H1 (cell line): ENCODE measurements at regions not wholly inside any gene's neighbourhood (a gene's known extent, or its start where the extent isn't known, plus 50 kb on each side); places are given as distances from the start of the nearest gene placed in this dataset.

Experiments
- CTCF ChIA-PET: fragments of 300-600 bp; sonication (Branson Sonifier 250); formaldehyde crosslinking; loops from one replicate; lab custom pipeline; 2021; ENCODE audit not compliant: partially characterized antibody; lab: Charles Lee
- POLR2A ChIA-PET: fragments of 300-600 bp; sonication (Branson Sonifier 250); formaldehyde crosslinking; loops from one replicate; lab custom pipeline; 2021; ENCODE audit warnings: inconsistent platforms; ENCODE audit not compliant: partially characterized antibody; lab: Charles Lee
- DNase-seq, 2 experiments: peaks; one replicate each; pipeline versions ENCODE4 v3.0.0 to v3.0.0-alpha.2; 2010 to 2022; ENCODE audit warnings: low spot score in 2 of 2, low read depth in 1 of 2, mixed read lengths in 1 of 2
- FAIRE-seq: peaks from 2 replicates; lab custom pipeline; 2011; peaks lifted over from hg19 to GRCh38; lab: Jason Lieb, UNC
- H2AFZ ChIP-seq: 2 replicates; pipeline ENCODE4 v1.8.1; 2012; ENCODE audit warnings: low read length, inconsistent platforms
- H2AK5ac ChIP-seq: 2 replicates; pipeline ENCODE4 v1.6.1; 2013; ENCODE audit warnings: low read depth, low read length
- H2BK120ac ChIP-seq: replicated peaks from 2 replicates; pipeline ENCODE3; 2013; ENCODE audit warnings: low read depth, low read length, inconsistent platforms
- H2BK12ac ChIP-seq: 2 replicates; pipeline ENCODE4 v1.6.1; 2013; ENCODE audit warnings: low read depth, low read length
- H2BK15ac ChIP-seq: 2 replicates; pipeline ENCODE4 v1.6.1; 2013; ENCODE audit warnings: low read length
- H2BK20ac ChIP-seq: 2 replicates; pipeline ENCODE4 v1.6.1; 2013; ENCODE audit warnings: low read length
- H2BK5ac ChIP-seq: 2 replicates; pipeline ENCODE4 v1.6.1; 2013; ENCODE audit warnings: low read depth, low read length
- H3K14ac ChIP-seq: 2 replicates; pipeline ENCODE4 v1.6.1; 2013; ENCODE audit warnings: inconsistent platforms; ENCODE audit not compliant: insufficient read length
- H3K18ac ChIP-seq: 2 replicates; pipeline ENCODE4 v1.6.1; 2013; ENCODE audit warnings: low read length; ENCODE audit errors: extremely low read depth
- H3K23ac ChIP-seq: 2 replicates; pipeline ENCODE4 v1.6.1; 2013; ENCODE audit warnings: inconsistent platforms; ENCODE audit not compliant: insufficient read length
- H3K23me2 ChIP-seq: 2 replicates; pipeline ENCODE4 v1.6.1; 2013; ENCODE audit warnings: low read depth, low read length
- H3K27ac ChIP-seq: 2 replicates; pipeline ENCODE4 v1.6.1; 2011; ENCODE audit warnings: low read depth, low read length, inconsistent platforms
- H3K27me3 ChIP-seq, 4 experiments: replicated peaks in 1 of 4; 1 replicate in 1 of 4; 2 replicates in 3 of 4; pipeline versions ENCODE4 v1.6.1 to v1.8.1; 2011 to 2013; ENCODE audit warnings: low read length in 3 of 4, mild to moderate bottlenecking in 3 of 4, inconsistent platforms in 2 of 4, mixed read lengths in 2 of 4, moderate library complexity in 1 of 4; ENCODE audit not compliant: control insufficient read depth in 3 of 4, insufficient read depth in 3 of 4; ENCODE audit errors: extremely low read depth in 1 of 4
- H3K36me3 ChIP-seq, 4 experiments: 2 replicates each; pipeline versions ENCODE4 v1.6.1 to v1.8.1; 2011 to 2013; ENCODE audit warnings: mild to moderate bottlenecking in 4 of 4, low read length in 3 of 4, moderate library complexity in 2 of 4, control low read depth in 1 of 4, inconsistent platforms in 1 of 4; ENCODE audit not compliant: insufficient read depth in 4 of 4, control insufficient read depth in 2 of 4
- H3K4ac ChIP-seq: replicated peaks from 2 replicates; pipeline ENCODE3; 2013; ENCODE audit warnings: low read length, low read depth, mixed read lengths, inconsistent platforms; ENCODE audit not compliant: insufficient read length
- H3K4me1 ChIP-seq, 4 experiments: replicated peaks in 1 of 4; 1 replicate in 1 of 4; 2 replicates in 3 of 4; pipeline versions ENCODE4 v1.6.1 to v1.8.1; 2011 to 2013; ENCODE audit warnings: low read length in 3 of 4, inconsistent platforms in 2 of 4, mixed read lengths in 1 of 4; ENCODE audit not compliant: insufficient read depth in 4 of 4, control insufficient read depth in 3 of 4
- H3K4me2 ChIP-seq, 2 experiments: 2 replicates each; pipeline versions ENCODE4 v1.6.1 to v1.8.1; 2011 to 2013; ENCODE audit warnings: low read depth in 2 of 2, low read length in 2 of 2, control low read depth in 1 of 2, inconsistent platforms in 1 of 2, mild to moderate bottlenecking in 1 of 2; ENCODE audit not compliant: insufficient read depth in 1 of 2
- H3K4me3 ChIP-seq, 4 experiments: fragments of 200-600, 300-600 bp in 1 of 4; sonication (generic), shearing (Covaris generic), sonication (Bioruptor Twin) in 1 of 4; 2 replicates each; pipeline versions ENCODE4 v1.5.1 to v1.8.1; 2011 to 2016; ENCODE audit warnings: low read length in 4 of 4, low read depth in 3 of 4, control low read depth in 2 of 4, inconsistent platforms in 2 of 4, mild to moderate bottlenecking in 2 of 4, mixed read lengths in 1 of 4, moderate library complexity in 1 of 4; ENCODE audit not compliant: insufficient read depth in 2 of 4; ENCODE audit errors: extremely low read depth in 1 of 4
- H3K56ac ChIP-seq: replicated peaks from 2 replicates; pipeline ENCODE3; 2013; ENCODE audit warnings: low read depth, mild to moderate bottlenecking, mixed read lengths, low read length, inconsistent platforms; ENCODE audit not compliant: insufficient read length
- H3K79me1 ChIP-seq: 2 replicates; pipeline ENCODE4 v1.6.1; 2013; ENCODE audit warnings: low read depth, low read length, control low read depth
- H3K79me2 ChIP-seq, 2 experiments: 2 replicates each; pipeline versions ENCODE4 v1.6.1 to v1.8.1; 2012 to 2013; ENCODE audit warnings: low read length in 2 of 2, mild to moderate bottlenecking in 2 of 2, inconsistent platforms in 1 of 2; ENCODE audit not compliant: insufficient read depth in 2 of 2, control insufficient read depth in 1 of 2
- H3K9ac ChIP-seq, 4 experiments: replicated peaks in 1 of 4; 1 replicate in 1 of 4; 2 replicates in 3 of 4; pipeline versions ENCODE4 v1.6.1 to v1.8.1; 2011 to 2013; ENCODE audit warnings: low read depth in 3 of 4, low read length in 3 of 4, control low read depth in 2 of 4, mild to moderate bottlenecking in 2 of 4, moderate library complexity in 2 of 4, inconsistent platforms in 1 of 4; ENCODE audit errors: extremely low read depth in 1 of 4
- H3K9me3 ChIP-seq, 2 experiments: 2 replicates each; pipeline versions ENCODE4 v1.6.1 to v1.8.1; 2012 to 2013; ENCODE audit warnings: mild to moderate bottlenecking in 2 of 2, moderate library complexity in 2 of 2, control low read depth in 1 of 2, inconsistent platforms in 1 of 2, low read depth in 1 of 2, low read length in 1 of 2, mixed read lengths in 1 of 2; ENCODE audit not compliant: insufficient read depth in 2 of 2
- H4K20me1 ChIP-seq, 2 experiments: replicated peaks in 1 of 2; 2 replicates each; pipeline versions ENCODE3 to v1.8.1; 2011 to 2013; ENCODE audit warnings: inconsistent platforms in 2 of 2, low read length in 2 of 2, mild to moderate bottlenecking in 1 of 2; ENCODE audit not compliant: insufficient read depth in 2 of 2, control insufficient read depth in 1 of 2
- H4K5ac ChIP-seq: 2 replicates; pipeline ENCODE4 v1.6.1; 2013; ENCODE audit warnings: low read length, low read depth, mixed read lengths, inconsistent platforms; ENCODE audit not compliant: insufficient read length
- H4K8ac ChIP-seq: 2 replicates; pipeline ENCODE4 v1.8.0; 2013; ENCODE audit warnings: mild to moderate bottlenecking, moderate library complexity, low read length, inconsistent platforms; ENCODE audit not compliant: insufficient read depth; ENCODE audit errors: extremely low read depth
- H4K91ac ChIP-seq: replicated peaks from 2 replicates; pipeline ENCODE3; 2013; ENCODE audit warnings: low read length, mixed read lengths, inconsistent platforms; ENCODE audit not compliant: insufficient read length
- ATF3 ChIP-seq: IDR thresholded peaks from 2 replicates; pipeline ENCODE4 v1.6.1; 2011; ENCODE audit warnings: low read depth, mild to moderate bottlenecking, low read length; ENCODE audit not compliant: insufficient read depth
- GTF2F1 ChIP-seq: IDR thresholded peaks from 2 replicates; pipeline ENCODE4 v1.6.1; 2012; ENCODE audit warnings: low read depth, low read length, improper control_type of control experiment, borderline replicate concordance
- NANOG ChIP-seq: IDR thresholded peaks from 2 replicates; pipeline ENCODE4 v1.6.1; 2011; ENCODE audit warnings: low read length, low read depth, mild to moderate bottlenecking, inconsistent platforms; ENCODE audit not compliant: insufficient read depth, poor library complexity, severe bottlenecking
- NRF1 ChIP-seq: IDR thresholded peaks from 2 replicates; pipeline ENCODE4 v1.6.1; 2011; ENCODE audit warnings: mild to moderate bottlenecking, low read depth, low read length, improper control_type of control experiment
- TCF12 ChIP-seq: IDR thresholded peaks from 2 replicates; pipeline ENCODE4 v1.6.1; 2011; ENCODE audit warnings: low read depth, mild to moderate bottlenecking, low read length
- TEAD4 ChIP-seq: IDR thresholded peaks from 2 replicates; pipeline ENCODE4 v1.6.1; 2012; ENCODE audit warnings: low read depth, low read length, inconsistent platforms, mixed read lengths
- WGBS, 2 experiments: shearing (Covaris generic) in 1 of 2; methylation state at CpG; one replicate each; pipeline versions ENCODE4 v1.1.6 to v1.1.7; 2013 to 2015; ENCODE audit warnings: low lambda C conversion rate in 2 of 2, mixed read lengths in 2 of 2, inconsistent platforms in 1 of 2, low coverage in 1 of 2, missing lambda C conversion rate in 1 of 2; ENCODE audit not compliant: insufficient replicate concordance in 2 of 2, insufficient coverage in 1 of 2, insufficient read length in 1 of 2; ENCODE audit errors: extremely low coverage in 1 of 2, missing lambda C conversion rate in 1 of 2; 5-methylcytosine and 5-hydroxymethylcytosine counted together

DNA sequence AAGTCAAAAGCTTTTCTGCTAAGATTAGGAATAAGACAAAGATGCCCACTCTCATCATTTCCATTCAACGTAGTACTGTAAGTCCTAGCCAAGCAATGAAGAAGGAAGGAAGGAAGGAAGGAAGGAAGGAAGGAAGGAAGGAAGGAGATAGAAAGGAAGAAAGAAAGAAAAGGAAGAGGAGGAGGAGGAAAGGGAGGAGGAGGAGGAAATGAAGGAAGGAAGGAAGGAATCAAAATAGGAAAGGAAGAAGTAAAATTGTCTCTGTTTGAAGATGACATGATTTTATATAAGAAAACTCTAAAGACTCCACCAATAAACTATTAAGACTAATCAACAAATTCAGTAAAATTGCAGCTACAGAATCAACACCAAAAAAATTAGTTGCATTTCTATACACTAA, 66.0 kb upstream of the DHRS4 start:
- Histone ChIP-seq H3K4ac (no peak overlapping the region), H2BK120ac (no peak overlapping the region), H4K91ac (no peak overlapping the region), H2BK12ac (no peak overlapping the region), H3K23me2 (no peaks in the 10 kb centered on the region), H2AK5ac (no peak overlapping the region), H4K5ac (no peak overlapping the region), H3K9ac (no peak overlapping the region), H3K56ac (no peak overlapping the region), H3K14ac (no peak overlapping the region), H2AFZ (no peak overlapping the region), H3K4me1 (no peaks in the 10 kb centered on the region), H3K27me3 (no peaks in the 10 kb centered on the region), H2BK5ac (no peak overlapping the region), H3K4me2 (no peak overlapping the region), H3K36me3 (no peaks in the 10 kb centered on the region), H2BK20ac (no peak overlapping the region), H4K8ac (no peak overlapping the region), H3K18ac (no peak overlapping the region), H3K9me3 (peaks cover 11 to 15% of the 10 kb centered on the region in 2 experiments), H3K4me3 (no peak overlapping the region), H3K79me2 (no peaks in the 10 kb centered on the region), H3K79me1 (no peaks in the 10 kb centered on the region), H2BK15ac (no peak overlapping the region), H3K27ac (no peak overlapping the region), H3K23ac (no peak overlapping the region), H4K20me1 (no peaks in the 10 kb centered on the region)
- ChIA-PET CTCF (interaction anchor here (2.0 kb wide), 1 partner anchor 23 kb away, joined by 5 read pairs; no protein-coding TSS in a partner anchor), POLR2A (no interaction called here)
- WGBS, 2 experiments: 76% methylated on average over 1 of the region's 1 CpG; no CpG with 5 or more reads in 1 of the 2 experiments
- TF ChIP-seq GTF2F1 (no peak), NANOG (no peak), TEAD4 (no peak), NRF1 (no peak), ATF3 (no peak), TCF12 (no peak)
- no peak for FAIRE-seq
- DNase-seq: no peak
